Breast epithelium (tissue), 4 donors: ENCODE measurements at regions not wholly inside any gene's neighbourhood (a gene's known extent, or its start where the extent isn't known, plus 50 kb on each side); places are given as distances from the start of the nearest gene placed in this dataset.

Experiments
- DNase-seq, 2 donors: peaks; one replicate each; pipeline ENCODE4 v3.0.0-alpha.2; 2019; ENCODE audit warnings: low spot score in 2 of 2
- H3K27ac ChIP-seq, 2 donors: fragments of 200-600 bp; sonication (generic) in 1 of 2; one replicate each; pipeline ENCODE4 v1.5.1; 2016 to 2019; ENCODE audit warnings: mild to moderate bottlenecking in 1 of 2
- H3K27me3 ChIP-seq, 2 donors: fragments of 200-600 bp; sonication (generic) in 1 of 2; one replicate each; pipeline versions ENCODE4 v1.5.1 to v1.6.0; 2017 to 2019; ENCODE audit warnings: control low read depth in 1 of 2, mild to moderate bottlenecking in 1 of 2
- H3K36me3 ChIP-seq: fragments of 200-600 bp; one replicate; pipeline ENCODE4 v1.5.1; 2019
- H3K4me1 ChIP-seq, 2 donors: fragments of 200-600 bp; sonication (generic); one replicate each; pipeline ENCODE4 v1.5.1; 2016 to 2019; ENCODE audit warnings: control low read depth in 1 of 2
- H3K4me3 ChIP-seq, 3 donors: fragments of 200-600 bp; sonication (generic); 1 replicate in 2 of 3; 2 replicates in 1 of 3; pipeline ENCODE4 v1.5.1; 2016 to 2019; ENCODE audit warnings: mild to moderate bottlenecking in 3 of 3, moderate library complexity in 2 of 3
- H3K9me3 ChIP-seq, 2 donors: fragments of 200-600 bp; sonication (generic) in 1 of 2; one replicate each; pipeline ENCODE4 v1.5.1; 2016 to 2019; ENCODE audit warnings: control low read depth in 1 of 2
- POLR2A ChIP-seq: fragments of 450-650 bp; IDR thresholded peaks from one replicate; pipeline ENCODE4 v1.6.1; 2016; ENCODE audit warnings: antibody characterized with exemption, mild to moderate bottlenecking, moderate library complexity
- POLR2AphosphoS5 ChIP-seq, 3 donors: sonication (generic); formaldehyde crosslinking; IDR thresholded peaks; one replicate each; pipeline ENCODE4 v1.6.1; 2017; ENCODE audit warnings: antibody characterized with exemption in 3 of 3
- intact Hi-C: fragments of 100-400 bp; cut with DNase I; formaldehyde crosslinking; loops from one replicate; pipeline ENCODE4 v1.15.1; 2023; ENCODE audit warnings: low total_unique reads
- TF ChIP-seq, protein P1 (sequence below), 3 donors: fragments of 450-650 bp; IDR thresholded peaks; one replicate each; pipeline ENCODE4 v1.5.1; 2016 to 2017; ENCODE audit warnings: antibody characterized with exemption in 3 of 3, mild to moderate bottlenecking in 3 of 3, moderate library complexity in 3 of 3

DNA sequence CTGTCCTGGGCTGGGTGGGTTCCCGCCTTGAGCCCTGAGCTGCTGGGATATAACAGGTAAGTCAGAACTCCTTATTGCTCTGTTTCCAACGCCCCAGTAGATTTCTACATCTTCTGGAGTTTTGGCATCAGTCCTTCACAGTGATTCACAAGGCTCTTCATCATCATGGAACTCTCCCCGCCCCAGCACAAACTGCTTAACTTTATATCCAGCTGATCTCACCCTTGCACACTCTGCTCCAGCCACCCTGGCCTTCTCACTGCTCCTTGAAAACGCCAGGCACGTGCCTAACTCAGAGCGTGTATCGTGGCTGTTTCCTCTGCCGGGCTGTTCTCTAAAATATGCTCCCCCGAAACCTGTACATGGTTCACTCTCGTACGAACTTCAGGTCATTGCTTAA, 264.9 kb downstream of the NOVA1 start:
- Histone ChIP-seq H3K4me3 (no peak overlapping the region), H3K27ac (no peak overlapping the region), H3K27me3 (no peaks in the 10 kb centered on the region), H3K36me3 (no peaks in the 10 kb centered on the region), H3K9me3 (no peaks in the 10 kb centered on the region), H3K4me1 (no peaks in the 10 kb centered on the region)
- no peak for DNase-seq
- TF ChIP-seq POLR2AphosphoS5 (IDR thresholded peaks at IDR 0.05) (no peak), POLR2A (no peak)
- TF ChIP-seq, protein P1, sequence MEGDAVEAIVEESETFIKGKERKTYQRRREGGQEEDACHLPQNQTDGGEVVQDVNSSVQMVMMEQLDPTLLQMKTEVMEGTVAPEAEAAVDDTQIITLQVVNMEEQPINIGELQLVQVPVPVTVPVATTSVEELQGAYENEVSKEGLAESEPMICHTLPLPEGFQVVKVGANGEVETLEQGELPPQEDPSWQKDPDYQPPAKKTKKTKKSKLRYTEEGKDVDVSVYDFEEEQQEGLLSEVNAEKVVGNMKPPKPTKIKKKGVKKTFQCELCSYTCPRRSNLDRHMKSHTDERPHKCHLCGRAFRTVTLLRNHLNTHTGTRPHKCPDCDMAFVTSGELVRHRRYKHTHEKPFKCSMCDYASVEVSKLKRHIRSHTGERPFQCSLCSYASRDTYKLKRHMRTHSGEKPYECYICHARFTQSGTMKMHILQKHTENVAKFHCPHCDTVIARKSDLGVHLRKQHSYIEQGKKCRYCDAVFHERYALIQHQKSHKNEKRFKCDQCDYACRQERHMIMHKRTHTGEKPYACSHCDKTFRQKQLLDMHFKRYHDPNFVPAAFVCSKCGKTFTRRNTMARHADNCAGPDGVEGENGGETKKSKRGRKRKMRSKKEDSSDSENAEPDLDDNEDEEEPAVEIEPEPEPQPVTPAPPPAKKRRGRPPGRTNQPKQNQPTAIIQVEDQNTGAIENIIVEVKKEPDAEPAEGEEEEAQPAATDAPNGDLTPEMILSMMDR (IDR thresholded peaks at IDR 0.05): no peak
- intact Hi-C loops: no loop called here

DNA sequence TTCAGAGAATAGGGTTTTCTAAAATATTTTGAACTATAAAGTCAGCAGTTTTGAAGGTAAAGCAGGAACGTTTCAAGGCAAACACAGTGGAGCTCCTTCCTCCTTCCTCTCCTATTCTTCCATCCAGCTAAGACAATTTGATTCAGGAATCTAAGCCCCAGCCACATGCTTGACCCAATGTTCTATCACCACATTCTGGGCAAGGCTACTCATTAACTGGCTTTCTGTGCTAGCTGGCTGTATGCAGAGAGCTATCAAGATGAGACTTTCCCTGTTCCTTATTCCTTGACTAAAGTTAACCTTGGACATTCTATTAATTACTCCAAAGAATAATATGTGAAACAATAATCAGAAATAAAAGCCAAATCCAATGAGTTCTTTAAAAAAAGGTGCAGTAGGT, 266.9 kb downstream of the NOVA1 start:
- intact Hi-C loops: no loop called here
- Histone ChIP-seq H3K4me3 (no peak overlapping the region), H3K27me3 (no peaks in the 10 kb centered on the region), H3K36me3 (no peaks in the 10 kb centered on the region), H3K9me3 (no peaks in the 10 kb centered on the region), H3K4me1 (no peaks in the 10 kb centered on the region), H3K27ac (no peak overlapping the region)
- no peak for DNase-seq
- no peak for TF ChIP-seq POLR2AphosphoS5 (IDR thresholded peaks at IDR 0.05)
- TF ChIP-seq, protein P1 (IDR thresholded peaks at IDR 0.05): no peak
- no peak for TF ChIP-seq POLR2A

DNA sequence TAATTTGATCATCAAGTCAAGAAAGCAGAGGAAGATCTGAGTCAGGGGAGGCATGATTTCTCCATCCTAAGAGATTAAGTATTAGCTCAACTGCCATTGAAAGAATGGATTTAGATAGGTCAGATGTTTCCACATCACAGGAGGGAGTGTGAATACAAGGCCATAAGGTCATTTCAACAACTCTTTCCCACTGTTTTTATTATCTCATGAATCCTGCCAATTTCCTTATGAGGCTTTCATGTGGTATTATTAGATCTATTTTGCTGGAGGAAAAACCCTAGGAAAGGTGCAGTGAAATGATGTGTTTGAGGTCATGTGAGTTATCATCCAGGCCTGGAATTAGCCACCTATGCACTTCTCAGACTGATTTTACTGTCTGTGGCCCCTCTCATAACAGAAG, 269.0 kb downstream of the NOVA1 start:
- TF ChIP-seq, protein P1 (IDR thresholded peaks at IDR 0.05): no peak
- no peak for TF ChIP-seq POLR2AphosphoS5 (IDR thresholded peaks at IDR 0.05)
- no peak for TF ChIP-seq POLR2A
- Histone ChIP-seq H3K4me3 (no peak overlapping the region), H3K4me1 (no peaks in the 10 kb centered on the region), H3K36me3 (no peaks in the 10 kb centered on the region), H3K27ac (no peak overlapping the region), H3K27me3 (no peaks in the 10 kb centered on the region), H3K9me3 (no peaks in the 10 kb centered on the region)
- DNase-seq: no peak
- intact Hi-C loops: no loop called here

DNA sequence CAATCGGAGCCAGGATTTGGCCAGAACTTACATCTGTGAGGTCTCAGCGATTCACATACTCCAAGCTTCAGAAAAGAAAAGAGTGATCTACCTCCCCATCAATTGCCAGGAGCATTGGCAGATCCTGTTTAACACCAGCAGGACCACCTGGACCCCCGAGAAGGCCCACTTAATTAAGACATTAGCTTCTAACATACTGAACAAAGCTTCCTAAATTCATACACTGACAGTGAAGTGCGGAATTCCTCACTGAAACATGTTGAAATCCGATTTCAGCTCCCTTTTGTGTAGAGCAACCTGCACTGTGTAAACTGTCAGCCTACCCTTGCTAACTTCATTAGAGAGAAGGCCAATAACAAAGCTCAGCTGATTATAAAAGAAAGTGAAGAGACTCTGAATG, 274.0 kb downstream of the NOVA1 start:
- Histone ChIP-seq H3K9me3 (no peaks in the 10 kb centered on the region), H3K4me1 (no peaks in the 10 kb centered on the region), H3K4me3 (no peak overlapping the region), H3K36me3 (no peaks in the 10 kb centered on the region), H3K27ac (no peak overlapping the region), H3K27me3 (no peaks in the 10 kb centered on the region)
- TF ChIP-seq POLR2AphosphoS5 (IDR thresholded peaks at IDR 0.05): no peak
- TF ChIP-seq, protein P1 (IDR thresholded peaks at IDR 0.05): no peak
- no peak for TF ChIP-seq POLR2A
- intact Hi-C loops: no loop called here
- DNase-seq: no peak

DNA sequence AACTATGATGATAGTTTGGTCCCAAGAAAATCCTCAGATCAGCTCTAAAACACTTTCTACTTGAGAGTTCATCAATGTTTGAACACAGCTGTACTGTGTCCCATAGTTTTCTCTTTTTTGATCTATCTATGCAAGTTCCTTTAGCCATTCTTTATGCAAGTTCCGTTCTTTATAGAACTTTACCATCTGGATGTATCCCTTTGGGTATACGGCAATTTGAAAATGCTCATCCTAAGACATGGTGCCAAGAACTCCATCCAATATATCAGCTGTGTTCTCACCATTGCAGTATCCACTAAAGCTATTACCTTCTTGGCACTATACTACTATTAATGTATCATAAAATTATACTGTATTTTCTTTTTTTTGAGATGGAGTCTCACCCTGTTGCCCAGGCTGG, 276.9 kb downstream of the NOVA1 start:
- no peak for DNase-seq
- Histone ChIP-seq H3K4me1 (no peaks in the 10 kb centered on the region), H3K9me3 (no peaks in the 10 kb centered on the region), H3K27me3 (no peaks in the 10 kb centered on the region), H3K4me3 (no peak overlapping the region), H3K27ac (no peak overlapping the region), H3K36me3 (no peaks in the 10 kb centered on the region)
- TF ChIP-seq POLR2A (no peak), POLR2AphosphoS5 (IDR thresholded peaks at IDR 0.05) (no peak)
- TF ChIP-seq, protein P1 (IDR thresholded peaks at IDR 0.05): no peak
- intact Hi-C loops: no loop called here
